ENCODE measurements at regions not wholly inside any gene's neighbourhood (a gene's known extent, or its start where the extent isn't known, plus 50 kb on each side); places are given as distances from the start of the nearest gene placed in this dataset.
"Not testable (repeated sequence)": the region's sequence is repeated elsewhere in the genome, so short reads cannot be mapped to it uniquely, and the experiment has no call there.

DNA sequence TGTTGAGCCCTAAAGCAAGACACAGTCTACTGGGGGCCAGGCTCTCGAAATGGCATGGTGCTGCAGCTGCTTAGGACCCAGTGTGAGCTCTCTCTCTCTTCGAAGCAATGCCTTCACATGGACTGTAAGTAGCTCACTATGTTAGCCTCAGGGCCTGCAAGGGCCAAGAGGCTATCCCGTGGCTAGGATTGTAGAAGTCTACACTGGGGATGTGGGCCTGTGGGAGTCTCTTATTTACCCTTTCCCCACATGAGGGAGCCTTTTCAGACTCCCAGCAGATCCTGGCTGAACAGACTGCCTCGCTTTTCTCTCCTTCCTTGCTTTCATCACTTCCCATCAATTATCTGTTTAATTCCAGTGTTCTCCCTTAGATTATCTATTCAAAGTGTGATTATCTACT lies 101.4 kb downstream of the GPR65 start:
- 71% methylated on average over 4 of the region's 4 CpGs for WGBS
- no peaks in the 10 kb centered on the region for H3K4me1 ChIP-seq
- H3K4me3 ChIP-seq = no peak overlapping the region
- peaks cover 0 to 20% (median 6%) of the 10 kb centered on the region in 4 donors for H3K9me3 ChIP-seq
- TF ChIP-seq POLR2A (IDR thresholded peaks at IDR 0.05; ENCODE audit: low read depth) (no peak), EP300 (IDR thresholded peaks at IDR 0.05) (no peak), POLR2AphosphoS5 (IDR thresholded peaks at IDR 0.05) (no peak)
- TF ChIP-seq, protein P1, sequence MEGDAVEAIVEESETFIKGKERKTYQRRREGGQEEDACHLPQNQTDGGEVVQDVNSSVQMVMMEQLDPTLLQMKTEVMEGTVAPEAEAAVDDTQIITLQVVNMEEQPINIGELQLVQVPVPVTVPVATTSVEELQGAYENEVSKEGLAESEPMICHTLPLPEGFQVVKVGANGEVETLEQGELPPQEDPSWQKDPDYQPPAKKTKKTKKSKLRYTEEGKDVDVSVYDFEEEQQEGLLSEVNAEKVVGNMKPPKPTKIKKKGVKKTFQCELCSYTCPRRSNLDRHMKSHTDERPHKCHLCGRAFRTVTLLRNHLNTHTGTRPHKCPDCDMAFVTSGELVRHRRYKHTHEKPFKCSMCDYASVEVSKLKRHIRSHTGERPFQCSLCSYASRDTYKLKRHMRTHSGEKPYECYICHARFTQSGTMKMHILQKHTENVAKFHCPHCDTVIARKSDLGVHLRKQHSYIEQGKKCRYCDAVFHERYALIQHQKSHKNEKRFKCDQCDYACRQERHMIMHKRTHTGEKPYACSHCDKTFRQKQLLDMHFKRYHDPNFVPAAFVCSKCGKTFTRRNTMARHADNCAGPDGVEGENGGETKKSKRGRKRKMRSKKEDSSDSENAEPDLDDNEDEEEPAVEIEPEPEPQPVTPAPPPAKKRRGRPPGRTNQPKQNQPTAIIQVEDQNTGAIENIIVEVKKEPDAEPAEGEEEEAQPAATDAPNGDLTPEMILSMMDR (IDR thresholded peaks at IDR 0.05) = no peak
- intact Hi-C loops (cut with DNase I) = no loop called here
- H3K27ac ChIP-seq (replicated peaks in 1 of 4) = no peak overlapping the region
- no peaks in the 10 kb centered on the region for H3K27me3 ChIP-seq
- H3K36me3 ChIP-seq = no peaks in the 10 kb centered on the region
- no peak for DNase-seq (ENCODE audit: extremely low spot score)

DNA sequence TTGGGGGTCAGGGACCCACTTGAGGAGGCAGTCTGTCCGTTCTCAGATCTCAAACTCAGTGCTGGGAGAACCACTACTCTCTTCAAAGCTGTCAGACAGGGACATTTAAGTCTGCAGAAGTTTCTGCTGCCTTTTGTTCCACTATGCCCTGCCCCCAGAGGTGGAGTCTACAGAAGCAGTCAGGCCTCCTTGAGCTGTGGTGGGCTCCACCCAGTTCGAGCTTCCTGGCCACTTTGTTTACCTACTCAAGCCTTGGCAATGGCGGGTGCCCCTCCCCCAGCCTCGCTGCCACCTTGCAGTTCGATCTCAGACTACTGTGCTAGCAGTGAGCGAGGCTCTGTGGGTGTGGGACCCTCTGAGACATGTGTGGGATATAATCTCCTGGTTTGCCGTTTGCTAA lies 122.7 kb downstream of the GPR65 start:
- DNase-seq (ENCODE audit: extremely low spot score); H3K4me1 ChIP-seq; H3K36me3 ChIP-seq; H3K9me3 ChIP-seq; H3K27me3 ChIP-seq; H3K4me3 ChIP-seq; intact Hi-C loops (cut with DNase I); H3K27ac ChIP-seq (replicated peaks in 1 of 4): not testable (repeated sequence)
- WGBS = 93% methylated on average over 5 of the region's 7 CpGs

DNA sequence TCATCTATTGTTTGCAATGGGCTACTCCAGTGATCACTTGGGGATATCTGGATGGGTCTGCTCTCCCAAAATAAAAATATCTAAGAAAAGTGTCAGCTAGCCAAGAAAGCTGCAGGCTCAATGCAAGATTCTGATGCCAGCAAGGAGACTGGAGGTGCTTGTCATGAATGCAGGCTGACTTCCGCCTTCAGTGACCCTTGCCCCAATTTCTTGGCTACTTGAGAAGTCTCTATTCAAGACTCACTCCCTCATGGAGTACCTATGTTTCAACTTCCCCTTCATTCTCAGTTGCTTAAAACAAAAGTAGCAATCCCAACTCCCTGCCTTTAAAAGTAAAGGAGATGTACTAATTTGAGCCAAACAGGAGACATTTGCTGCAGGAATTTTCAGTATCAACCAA lies 123.9 kb downstream of the GPR65 start:
- peak; percentile 29 for DNase-seq (ENCODE audit: extremely low spot score)
- Histone ChIP-seq H3K9me3 (peaks cover 0 to 13% (median 2%) of the 10 kb centered on the region in 4 donors), H3K27me3 (peaks cover 0 to 4% (median 0%) of the 10 kb centered on the region in 4 donors), H3K36me3 (no peaks in the 10 kb centered on the region), H3K27ac (replicated peaks in 1 of 4) (no peak overlapping the region), H3K4me3 (no peak overlapping the region), H3K4me1 (peaks cover 0 to 4% (median 2%) of the 10 kb centered on the region in 4 donors)
- no peak for TF ChIP-seq POLR2A (IDR thresholded peaks at IDR 0.05; ENCODE audit: low read depth)
- TF ChIP-seq, protein P1 (IDR thresholded peaks at IDR 0.05) = no peak
- TF ChIP-seq EP300 (IDR thresholded peaks at IDR 0.05) = no peak
- no peak for TF ChIP-seq POLR2AphosphoS5 (IDR thresholded peaks at IDR 0.05)
- intact Hi-C loops (cut with DNase I) = no loop called here
- 83% methylated on average over 1 of the region's 1 CpG for WGBS

DNA sequence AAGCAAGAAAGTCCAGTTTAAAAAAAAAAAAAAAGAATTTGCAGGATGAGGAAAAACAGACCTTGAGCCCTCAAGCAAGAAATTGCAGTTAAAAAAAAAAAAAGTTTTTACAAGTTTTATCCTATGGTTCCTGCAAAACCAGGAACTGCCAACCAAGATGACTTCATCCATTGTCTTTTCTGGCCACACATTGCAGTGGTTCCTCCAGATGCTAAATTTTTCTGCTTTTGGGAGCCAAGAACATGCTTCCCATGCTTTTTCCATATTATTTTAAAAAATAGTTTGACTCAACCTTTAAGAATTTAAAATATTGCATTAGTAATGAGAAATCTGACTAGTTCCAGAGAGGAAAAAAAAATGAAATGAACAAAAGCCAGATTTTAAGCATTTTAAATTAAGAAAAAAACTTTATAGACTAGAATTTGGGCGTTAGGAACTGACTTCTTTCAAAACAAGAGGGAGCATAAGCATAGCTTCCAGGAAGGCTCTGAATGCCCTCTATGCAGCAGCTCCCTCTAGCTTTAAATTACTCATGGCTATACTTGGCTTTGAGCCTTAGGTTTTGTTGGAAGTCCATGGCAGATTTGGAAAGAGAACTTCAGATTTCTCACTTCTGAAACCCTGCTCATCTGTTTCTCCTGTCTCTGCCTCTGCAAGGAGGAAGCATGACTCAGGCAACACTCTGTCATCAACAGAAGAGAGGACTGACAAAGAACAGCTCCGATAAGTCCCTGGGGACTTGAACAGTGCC lies 124.5 kb downstream of the GPR65 start:
- no peaks in the 10 kb centered on the region for H3K36me3 ChIP-seq
- H3K9me3 ChIP-seq = peaks cover 0 to 13% (median 2%) of the 10 kb centered on the region in 4 donors
- TF ChIP-seq EP300 (IDR thresholded peaks at IDR 0.05) = no peak
- TF ChIP-seq, protein P1 (IDR thresholded peaks at IDR 0.05) = peak in 1 of 3 experiments; percentile 13
- TF ChIP-seq POLR2A (IDR thresholded peaks at IDR 0.05; ENCODE audit: low read depth) = no peak
- no peak for TF ChIP-seq POLR2AphosphoS5 (IDR thresholded peaks at IDR 0.05)
- 26% methylated on average over 2 of the region's 2 CpGs for WGBS
- no peak for DNase-seq (ENCODE audit: extremely low spot score)
- intact Hi-C loops (cut with DNase I) = no loop called here
- no peak overlapping the region for H3K4me3 ChIP-seq
- H3K27ac ChIP-seq (replicated peaks in 1 of 4) = peak overlapping the region in 3 of 4 donors; percentile 13 to 30 (median 21)
- H3K27me3 ChIP-seq = peaks cover 0 to 4% (median 0%) of the 10 kb centered on the region in 4 donors
- peaks cover 0 to 4% (median 2%) of the 10 kb centered on the region in 4 donors for H3K4me1 ChIP-seq

DNA sequence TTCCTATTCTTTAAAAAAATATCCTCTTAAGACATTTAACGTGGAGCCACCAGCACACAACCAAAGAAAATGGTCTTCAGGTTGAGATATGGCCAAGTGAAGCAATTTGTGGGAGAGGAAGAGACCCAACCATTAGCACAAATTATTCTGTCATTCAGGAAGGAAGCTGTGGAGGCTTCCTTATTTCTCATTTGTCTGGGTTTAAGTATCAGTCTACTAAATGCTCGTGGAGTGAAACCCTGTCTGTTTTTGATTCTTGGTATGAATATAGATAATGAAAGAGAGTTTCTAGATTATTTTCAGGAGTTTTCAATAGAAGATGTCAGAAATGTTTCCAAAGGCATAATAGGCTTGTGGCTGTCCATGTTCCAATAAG lies 125.1 kb downstream of the GPR65 start:
- 18% methylated on average over 2 of the region's 2 CpGs for WGBS
- Histone ChIP-seq H3K9me3 (peaks cover 0 to 13% (median 2%) of the 10 kb centered on the region in 4 donors), H3K27me3 (peaks cover 0 to 4% (median 0%) of the 10 kb centered on the region in 4 donors), H3K36me3 (no peaks in the 10 kb centered on the region), H3K4me3 (no peak overlapping the region), H3K27ac (replicated peaks in 1 of 4) (peak overlapping the region in 3 of 4 donors; percentile 13 to 30 (median 21)), H3K4me1 (peaks cover 0 to 4% (median 2%) of the 10 kb centered on the region in 4 donors)
- no peak for TF ChIP-seq POLR2A (IDR thresholded peaks at IDR 0.05; ENCODE audit: low read depth)
- TF ChIP-seq, protein P1 (IDR thresholded peaks at IDR 0.05) = no peak
- no peak for DNase-seq (ENCODE audit: extremely low spot score)
- intact Hi-C loops (cut with DNase I) = no loop called here
